Right lobe of liver (tissue), 4 donors: ENCODE measurements at regions not wholly inside any gene's neighbourhood (a gene's known extent, or its start where the extent isn't known, plus 50 kb on each side); places are given as distances from the start of the nearest gene placed in this dataset.

ENCODE experiments used
- POLR2A ChIP-seq: fragments of 450-650 bp; IDR thresholded peaks from one replicate; pipeline ENCODE4 v1.6.1; 2017; ENCODE audit warnings: antibody characterized with exemption, mild to moderate bottlenecking
- TF ChIP-seq, protein P1 (sequence below), 4 donors: fragments of 200-600 bp in 3 of 4; fragments of 450-650 bp in 1 of 4; IDR thresholded peaks; one replicate each; pipeline versions ENCODE4 v1.5.1 to v1.8.0; 2016 to 2022; ENCODE audit warnings: antibody characterized with exemption in 4 of 4, mild to moderate bottlenecking in 2 of 4
- donor health status: DM: no; HTN: no; CAD: no.
- donor health status: DM: no; HTN: no; CAD: no.
- donor health status: DM: no; HTN: yes; CAD: no.

DNA sequence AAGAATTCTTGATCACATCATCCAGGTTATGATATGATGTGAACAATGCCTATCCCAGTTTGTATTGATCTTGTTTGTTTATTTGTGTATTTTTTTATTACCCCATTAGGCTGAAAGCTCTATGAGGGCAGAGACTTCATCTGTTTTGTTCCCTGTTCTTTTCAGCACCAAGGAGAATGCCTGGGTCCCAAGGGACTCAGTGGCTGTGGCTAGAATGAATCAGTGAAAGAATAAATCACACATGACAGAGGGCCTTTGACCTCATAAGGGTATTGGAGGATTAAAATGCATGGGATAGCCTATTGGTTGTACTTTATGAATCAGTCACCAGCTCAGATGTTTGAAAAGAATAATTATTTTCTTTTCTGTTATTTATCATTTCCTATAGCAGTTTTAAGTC is 292.2 kb downstream of the GAS1 start:
- TF ChIP-seq, protein P1, sequence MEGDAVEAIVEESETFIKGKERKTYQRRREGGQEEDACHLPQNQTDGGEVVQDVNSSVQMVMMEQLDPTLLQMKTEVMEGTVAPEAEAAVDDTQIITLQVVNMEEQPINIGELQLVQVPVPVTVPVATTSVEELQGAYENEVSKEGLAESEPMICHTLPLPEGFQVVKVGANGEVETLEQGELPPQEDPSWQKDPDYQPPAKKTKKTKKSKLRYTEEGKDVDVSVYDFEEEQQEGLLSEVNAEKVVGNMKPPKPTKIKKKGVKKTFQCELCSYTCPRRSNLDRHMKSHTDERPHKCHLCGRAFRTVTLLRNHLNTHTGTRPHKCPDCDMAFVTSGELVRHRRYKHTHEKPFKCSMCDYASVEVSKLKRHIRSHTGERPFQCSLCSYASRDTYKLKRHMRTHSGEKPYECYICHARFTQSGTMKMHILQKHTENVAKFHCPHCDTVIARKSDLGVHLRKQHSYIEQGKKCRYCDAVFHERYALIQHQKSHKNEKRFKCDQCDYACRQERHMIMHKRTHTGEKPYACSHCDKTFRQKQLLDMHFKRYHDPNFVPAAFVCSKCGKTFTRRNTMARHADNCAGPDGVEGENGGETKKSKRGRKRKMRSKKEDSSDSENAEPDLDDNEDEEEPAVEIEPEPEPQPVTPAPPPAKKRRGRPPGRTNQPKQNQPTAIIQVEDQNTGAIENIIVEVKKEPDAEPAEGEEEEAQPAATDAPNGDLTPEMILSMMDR (IDR thresholded peaks at IDR 0.05): no peak
- no peak for TF ChIP-seq POLR2A
